ENCODE measurements at regions not wholly inside any gene's neighbourhood (a gene's known extent, or its start where the extent isn't known, plus 50 kb on each side); places are given as distances from the start of the nearest gene placed in this dataset.

- H3K4me3 ChIP-seq (ENCODE audit: low read depth, low read length, poor library complexity, severe bottlenecking), result no peak overlapping the region
Observed at GRCh38 chr15:66862111-66862939, 160.3 kb downstream of the SMAD6 start.

GRCh38 chr15:66862940-66863335, 160.9 kb downstream of the SMAD6 start:
- no TSS peak for BruUV-seq (replicated peaks)
- DNase-seq (ENCODE audit: low spot score), result peak; percentile 83
- Histone ChIP-seq H3K4me2 (ENCODE audit: low read length) (no peak overlapping the region), H3K36me3 (ENCODE audit: insufficient read depth, low read length) (no peaks in the 10 kb centered on the region), H3K27ac (ENCODE audit: low read depth, low read length, poor library complexity, severe bottlenecking) (no peak overlapping the region), H3K79me2 (ENCODE audit: insufficient read depth, low read depth, low read length) (no peaks in the 10 kb centered on the region), H3K4me3 (ENCODE audit: low read depth, low read length, poor library complexity, severe bottlenecking) (no peak overlapping the region), H4K20me1 (ENCODE audit: insufficient read depth, low read length) (no peaks in the 10 kb centered on the region), H3K9me2 (ENCODE audit: insufficient read depth, low read length) (no peaks in the 10 kb centered on the region), H3K9me3 (ENCODE audit: low read length) (no peaks in the 10 kb centered on the region), H3K4me1 (ENCODE audit: insufficient read depth, low read length, poor library complexity, severe bottlenecking) (peaks cover 26% of the 10 kb centered on the region), H2AFZ (ENCODE audit: low read length) (no peak overlapping the region)
- peak; percentile 95 for TF ChIP-seq CTCF (conservative IDR thresholded peaks at IDR 0.05; ENCODE audit: low read length)
- no peak for TF ChIP-seq EZH2phosphoT487 (IDR thresholded peaks at IDR 0.05; ENCODE audit: borderline replicate concordance, low read depth, low read length)
- CTCF ChIA-PET (ENCODE audit: unreplicated experiment), result no interaction called here
- intact Hi-C loops (cut with micrococcal nuclease; ENCODE audit: unreplicated experiment), result no loop called here
- POLR2A ChIA-PET, result no interaction called here

More at GRCh38 chr15:66862111-66862939, 160.3 kb downstream of the SMAD6 start:
- no peaks in the 10 kb centered on the region for H3K9me3 ChIP-seq (ENCODE audit: low read length)
- intact Hi-C loops (cut with micrococcal nuclease; ENCODE audit: unreplicated experiment), result no loop called here
- no peaks in the 10 kb centered on the region for H4K20me1 ChIP-seq (ENCODE audit: insufficient read depth, low read length)
- H3K79me2 ChIP-seq (ENCODE audit: insufficient read depth, low read depth, low read length), result no peaks in the 10 kb centered on the region
- no peak overlapping the region for H3K27ac ChIP-seq (ENCODE audit: low read depth, low read length, poor library complexity, severe bottlenecking)
- no peak overlapping the region for H2AFZ ChIP-seq (ENCODE audit: low read length)
- ChIA-PET POLR2A (interaction anchor here (1.3 kb wide), 1 partner anchor 11 kb away, joined by 4 read pairs; no protein-coding TSS in a partner anchor), CTCF (ENCODE audit: unreplicated experiment) (no interaction called here)
- TF ChIP-seq EZH2phosphoT487 (IDR thresholded peaks at IDR 0.05; ENCODE audit: borderline replicate concordance, low read depth, low read length) (no peak), CTCF (conservative IDR thresholded peaks at IDR 0.05; ENCODE audit: low read length) (no peak)
- H3K36me3 ChIP-seq (ENCODE audit: insufficient read depth, low read length), result no peaks in the 10 kb centered on the region
- no peak overlapping the region for H3K4me2 ChIP-seq (ENCODE audit: low read length)
- DNase-seq (ENCODE audit: low spot score), result no peak
- H3K4me1 ChIP-seq (ENCODE audit: insufficient read depth, low read length, poor library complexity, severe bottlenecking), result peaks cover 25% of the 10 kb centered on the region
- no TSS peak for BruUV-seq (replicated peaks)
- no peaks in the 10 kb centered on the region for H3K9me2 ChIP-seq (ENCODE audit: insufficient read depth, low read length)

All from OCI-LY7 (cell line).